OCI-LY7 (cell line): ENCODE measurements at regions not wholly inside any gene's neighbourhood (a gene's known extent, or its start where the extent isn't known, plus 50 kb on each side); places are given as distances from the start of the nearest gene placed in this dataset.

ENCODE experiments used
- BruUV-seq: library from RNA; stranded (reverse); fragments of 400-500 nt; replicated peaks from 2 replicates; lab custom pipeline; 2021; lab: Mats Ljungman, UMichigan
- CTCF ChIA-PET: fragments of 300-600 bp; sonication (Branson Sonifier 250); formaldehyde crosslinking; loops from one replicate; lab custom pipeline; 2022; ENCODE audit warnings: antibody characterized with exemption; ENCODE audit not compliant: unreplicated experiment; lab: Charles Lee
- POLR2A ChIA-PET: fragments of 300-600 bp; sonication (Branson Sonifier 250); formaldehyde crosslinking; loops from one replicate; lab custom pipeline; 2022; ENCODE audit warnings: antibody characterized with exemption; lab: Charles Lee
- DNase-seq: peaks from one replicate; pipeline ENCODE4 v3.0.0-alpha.2; 2015; ENCODE audit warnings: low spot score
- H2AFZ ChIP-seq: fragments of 200-600 bp; sonication (generic), shearing (Covaris generic); 2 replicates; pipeline ENCODE4 v1.6.1; 2014; ENCODE audit warnings: mild to moderate bottlenecking, antibody characterized with exemption, low read length, moderate library complexity
- H3K27ac ChIP-seq: fragments of 200-600 bp; sonication (generic); 2 replicates; pipeline ENCODE4 v1.5.1; 2014; ENCODE audit warnings: mixed run types, low read depth, mild to moderate bottlenecking, moderate library complexity, low read length, inconsistent platforms; ENCODE audit not compliant: poor library complexity, severe bottlenecking
- H3K36me3 ChIP-seq: fragments of 200-600 bp; sonication (generic); 2 replicates; pipeline ENCODE4 v1.6.1; 2014; ENCODE audit warnings: mild to moderate bottlenecking, antibody characterized with exemption, low read length, moderate library complexity, mixed read lengths; ENCODE audit not compliant: insufficient read depth
- H3K4me1 ChIP-seq: fragments of 200-600 bp; sonication (generic); 2 replicates; pipeline ENCODE4 v1.5.1; 2014; ENCODE audit warnings: mild to moderate bottlenecking, low read length; ENCODE audit not compliant: insufficient read depth, poor library complexity, severe bottlenecking
- H3K4me2 ChIP-seq: fragments of 200-600 bp; sonication (generic); 2 replicates; pipeline ENCODE4 v1.6.1; 2014; ENCODE audit warnings: mild to moderate bottlenecking, low read length
- H3K4me3 ChIP-seq: fragments of 200-600 bp; sonication (generic); 2 replicates; pipeline ENCODE4 v1.5.1; 2014; ENCODE audit warnings: mild to moderate bottlenecking, low read depth, low read length; ENCODE audit not compliant: poor library complexity, severe bottlenecking
- H3K79me2 ChIP-seq: fragments of 200-600 bp; sonication (generic); 2 replicates; pipeline ENCODE4 v1.6.1; 2016; ENCODE audit warnings: low read depth, mild to moderate bottlenecking, low read length, moderate library complexity, mixed read lengths; ENCODE audit not compliant: insufficient read depth
- H3K9me2 ChIP-seq: fragments of 200-600 bp; sonication (generic); 2 replicates; pipeline ENCODE4 v1.6.1; 2016; ENCODE audit warnings: mild to moderate bottlenecking, low read length, mixed read lengths; ENCODE audit not compliant: insufficient read depth
- H3K9me3 ChIP-seq: fragments of 200-600 bp; sonication (generic); 2 replicates; pipeline ENCODE4 v1.6.1; 2014; ENCODE audit warnings: mild to moderate bottlenecking, mixed run types, low read length, mixed read lengths
- H4K20me1 ChIP-seq: fragments of 200-600 bp; sonication (generic); 2 replicates; pipeline ENCODE4 v1.6.1; 2014; ENCODE audit warnings: mild to moderate bottlenecking, antibody characterized with exemption, low read length, moderate library complexity, mixed read lengths; ENCODE audit not compliant: insufficient read depth
- CTCF ChIP-seq: fragments of 200-600 bp; sonication (generic); conservative IDR thresholded peaks from 2 replicates; pipeline ENCODE4 v1.5.1; 2014; ENCODE audit warnings: mild to moderate bottlenecking, antibody characterized with exemption, low read length, moderate library complexity, mixed read lengths
- EZH2phosphoT487 ChIP-seq: fragments of 200-600 bp; sonication (generic); IDR thresholded peaks from 2 replicates; pipeline ENCODE4 v1.6.1; 2018; ENCODE audit warnings: low read depth, borderline replicate concordance, mild to moderate bottlenecking, mixed run types, antibody characterized with exemption, low read length, moderate library complexity, mixed read lengths
- intact Hi-C: fragments of 100-400 bp; cut with micrococcal nuclease; formaldehyde crosslinking; loops from one replicate; pipeline ENCODE4 v1.10.0; 2022; ENCODE audit not compliant: unreplicated experiment

GRCh38 chr16:72644911-72645310, 403.0 kb downstream of the ZFHX3 start:
- ChIA-PET CTCF (no interaction called here), POLR2A (interaction anchor here (0.6 to 2.1 kb wide), 5 partner anchors 10 to 565 kb away, joined by 3 to 8 read pairs (median 4); no protein-coding TSS in a partner anchor)
- BruUV-seq: no TSS peak
- intact Hi-C loops: no loop called here
- no peaks in the 10 kb centered on the region for H3K9me2 ChIP-seq
- H3K4me3 ChIP-seq: no peak overlapping the region
- no peaks in the 10 kb centered on the region for H4K20me1 ChIP-seq
- H3K79me2 ChIP-seq: peaks cover 8% of the 10 kb centered on the region; the same call in 1 of the 2 replicates
- no peak overlapping the region for H3K4me2 ChIP-seq
- no peak for DNase-seq
- H3K9me3 ChIP-seq: peaks cover 13% of the 10 kb centered on the region
- no peak overlapping the region for H2AFZ ChIP-seq
- no peaks in the 10 kb centered on the region for H3K36me3 ChIP-seq
- H3K4me1 ChIP-seq: peaks cover 15% of the 10 kb centered on the region
- TF ChIP-seq EZH2phosphoT487 (no peak), CTCF (no peak)
- no peak overlapping the region for H3K27ac ChIP-seq

GRCh38 chr16:72639494-72639893, 408.4 kb downstream of the ZFHX3 start:
- intact Hi-C loops: no loop called here
- ChIA-PET POLR2A (no interaction called here), CTCF (no interaction called here)
- H3K79me2 ChIP-seq: no peaks in the 10 kb centered on the region; the same call in 1 of the 2 replicates
- H4K20me1 ChIP-seq: no peaks in the 10 kb centered on the region
- H2AFZ ChIP-seq: no peak overlapping the region
- no peaks in the 10 kb centered on the region for H3K36me3 ChIP-seq
- TF ChIP-seq EZH2phosphoT487 (no peak), CTCF (no peak)
- H3K4me3 ChIP-seq: no peak overlapping the region
- H3K4me1 ChIP-seq: no peaks in the 10 kb centered on the region
- DNase-seq: no peak
- H3K4me2 ChIP-seq: no peak overlapping the region
- peaks cover 13% of the 10 kb centered on the region for H3K9me3 ChIP-seq
- BruUV-seq: no TSS peak
- H3K27ac ChIP-seq: no peak overlapping the region
- no peaks in the 10 kb centered on the region for H3K9me2 ChIP-seq

GRCh38 chr16:72637306-72637705, 410.6 kb downstream of the ZFHX3 start:
- no TSS peak for BruUV-seq
- H3K79me2 ChIP-seq: no peaks in the 10 kb centered on the region
- no peak overlapping the region for H2AFZ ChIP-seq
- intact Hi-C loops: no loop called here
- H3K27ac ChIP-seq: no peak overlapping the region
- CTCF ChIA-PET: no interaction called here
- H4K20me1 ChIP-seq: no peaks in the 10 kb centered on the region
- no peaks in the 10 kb centered on the region for H3K36me3 ChIP-seq
- H3K4me1 ChIP-seq: no peaks in the 10 kb centered on the region
- POLR2A ChIA-PET: no interaction called here
- TF ChIP-seq CTCF (no peak), EZH2phosphoT487 (no peak)
- H3K4me2 ChIP-seq: no peak overlapping the region
- 0 out of 2 replicates have a peak, but pooled peaks cover 1% of the 10 kb centered on the region for H3K9me3 ChIP-seq
- no peaks in the 10 kb centered on the region for H3K9me2 ChIP-seq
- DNase-seq: no peak
- H3K4me3 ChIP-seq: no peak overlapping the region
